ENCODE measurements at regions not wholly inside any gene's neighbourhood (a gene's known extent, or its start where the extent isn't known, plus 50 kb on each side); places are given as distances from the start of the nearest gene placed in this dataset.

DNA sequence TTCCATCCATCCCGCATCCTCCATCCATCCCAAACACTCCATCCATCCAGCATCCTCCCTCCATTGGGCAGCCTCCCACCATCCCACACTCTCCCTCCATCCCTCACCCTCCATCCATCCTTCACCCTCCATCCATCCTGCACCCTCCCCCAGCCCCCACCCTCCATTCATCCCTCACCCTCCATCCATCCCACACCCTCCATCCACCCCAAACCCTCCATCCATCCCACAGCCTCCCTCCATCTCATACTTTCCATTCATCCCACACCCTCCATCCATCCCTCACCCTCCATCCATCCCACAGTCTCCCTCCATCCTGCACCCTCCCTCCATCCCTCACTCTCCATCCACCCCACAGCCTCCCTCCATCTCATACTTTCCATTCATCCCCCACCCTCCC, 60.4 kb downstream of the FOXI2 start:
- no peak overlapping the region for H3K4me3 ChIP-seq (ENCODE audit: low read depth, low read length)
- DNase-seq (ENCODE audit: low read depth), result no peak

DNA sequence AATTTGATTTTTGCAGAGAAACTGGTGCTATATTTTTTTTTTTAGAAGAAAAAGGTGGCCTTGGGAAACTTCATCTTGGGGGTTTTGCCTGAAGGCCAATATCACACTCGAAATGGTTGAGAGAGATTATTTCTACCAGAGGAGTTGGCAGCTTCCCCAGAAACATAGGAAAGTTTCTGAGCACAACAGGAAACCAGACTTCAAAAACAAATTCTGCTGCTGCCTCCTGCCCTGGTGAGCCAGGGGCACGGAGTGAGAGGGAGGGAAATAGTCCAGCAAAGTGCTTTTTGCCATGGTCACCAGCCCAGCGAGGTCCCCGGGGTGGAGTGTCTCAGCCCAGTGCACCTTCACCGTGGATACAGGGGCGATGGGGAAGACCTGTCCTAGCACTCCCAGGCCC, 61.1 kb downstream of the FOXI2 start:
- no peak overlapping the region for H3K4me3 ChIP-seq (ENCODE audit: low read depth, low read length)
- no peak for DNase-seq (ENCODE audit: low read depth)
- no peak for TF ChIP-seq CTCF (conservative IDR thresholded peaks at IDR 0.05; ENCODE audit: low read depth, low read length)

More for the DNA sequence above, 60.4 kb downstream of the FOXI2 start:
- TF ChIP-seq CTCF (conservative IDR thresholded peaks at IDR 0.05; ENCODE audit: low read depth, low read length), result no peak

DNA sequence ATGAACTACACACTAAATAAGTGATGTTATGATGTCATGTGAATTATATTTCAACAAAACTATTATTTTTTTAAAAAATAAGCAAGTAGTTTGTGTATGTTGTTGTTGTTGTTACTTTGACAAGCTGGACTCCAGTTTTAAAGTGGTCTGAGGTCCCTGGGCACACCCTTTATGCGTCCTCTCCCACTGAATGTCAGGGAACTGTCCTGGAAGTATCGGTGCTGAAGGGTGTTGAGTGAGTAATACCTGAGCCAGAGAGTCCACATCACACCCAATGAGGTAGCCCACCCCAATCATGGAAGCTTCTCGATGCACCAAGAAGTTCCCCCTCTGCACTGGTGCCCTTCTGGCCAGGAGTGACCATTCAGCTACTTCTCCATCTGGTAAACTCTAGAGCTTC, 64.3 kb downstream of the FOXI2 start:
- no peak for TF ChIP-seq CTCF (conservative IDR thresholded peaks at IDR 0.05; ENCODE audit: low read depth, low read length)
- H3K4me3 ChIP-seq (ENCODE audit: low read depth, low read length), result no peak overlapping the region
- no peak for DNase-seq (ENCODE audit: low read depth)

DNA sequence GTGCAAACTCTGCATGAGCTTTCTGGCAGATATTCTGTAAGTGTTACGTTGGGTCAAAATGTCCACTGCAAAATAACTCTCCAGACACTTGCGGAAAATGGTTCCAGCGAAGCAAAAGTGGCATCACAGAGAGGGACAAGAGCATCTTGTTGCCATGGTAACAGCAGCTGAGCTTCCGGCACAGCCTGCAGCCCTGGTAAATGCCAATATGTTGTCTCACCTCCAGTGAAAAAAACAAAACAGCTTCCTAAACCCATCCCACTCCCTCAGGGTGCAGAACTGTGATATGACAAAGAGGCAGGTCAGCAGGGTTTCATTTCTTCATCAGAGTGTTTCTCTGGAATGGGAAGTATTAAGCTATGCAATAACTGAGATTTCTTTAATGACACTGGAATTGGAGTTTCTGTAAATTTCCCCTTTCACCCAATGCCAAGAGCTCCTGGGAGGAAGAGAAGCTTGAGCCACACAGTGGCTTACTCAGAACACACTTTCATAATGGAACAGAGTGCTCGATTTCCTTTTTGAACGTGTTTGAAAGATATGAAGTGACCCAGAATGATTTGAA, 65.6 kb downstream of the FOXI2 start:
- no peak overlapping the region for H3K4me3 ChIP-seq (ENCODE audit: low read depth, low read length)
- no peak for DNase-seq (ENCODE audit: low read depth)

GRCh38 chr10:127804696-127805095, 67.7 kb downstream of the FOXI2 start:
- no peak for DNase-seq (ENCODE audit: low read depth)
- no peak for TF ChIP-seq CTCF (conservative IDR thresholded peaks at IDR 0.05; ENCODE audit: low read depth, low read length)
- no peak overlapping the region for H3K4me3 ChIP-seq (ENCODE audit: low read depth, low read length)

More for the DNA sequence above, 65.6 kb downstream of the FOXI2 start:
- TF ChIP-seq CTCF (conservative IDR thresholded peaks at IDR 0.05; ENCODE audit: low read depth, low read length), result no peak

DNA sequence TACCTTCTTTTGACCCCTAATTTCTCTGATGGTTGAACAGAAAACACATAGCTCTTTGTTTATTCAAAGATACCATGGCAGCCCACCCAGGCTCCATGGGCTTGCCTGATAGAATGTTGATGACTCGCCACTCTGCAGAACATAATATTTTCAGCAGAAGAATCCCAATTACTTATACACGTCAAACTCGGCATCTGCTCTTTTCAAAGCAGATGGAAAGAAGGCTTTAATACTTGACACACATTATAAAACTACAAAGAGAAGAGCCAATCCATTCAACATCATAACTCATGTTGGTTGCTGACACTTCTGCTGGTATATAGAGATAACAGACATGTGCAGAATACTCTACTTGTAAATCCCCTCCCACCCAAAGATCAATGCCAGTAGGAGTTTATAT, 69.0 kb downstream of the FOXI2 start:
- no peak for TF ChIP-seq CTCF (conservative IDR thresholded peaks at IDR 0.05; ENCODE audit: low read depth, low read length)
- DNase-seq (ENCODE audit: low read depth), result no peak
- H3K4me3 ChIP-seq (ENCODE audit: low read depth, low read length), result no peak overlapping the region

DNA sequence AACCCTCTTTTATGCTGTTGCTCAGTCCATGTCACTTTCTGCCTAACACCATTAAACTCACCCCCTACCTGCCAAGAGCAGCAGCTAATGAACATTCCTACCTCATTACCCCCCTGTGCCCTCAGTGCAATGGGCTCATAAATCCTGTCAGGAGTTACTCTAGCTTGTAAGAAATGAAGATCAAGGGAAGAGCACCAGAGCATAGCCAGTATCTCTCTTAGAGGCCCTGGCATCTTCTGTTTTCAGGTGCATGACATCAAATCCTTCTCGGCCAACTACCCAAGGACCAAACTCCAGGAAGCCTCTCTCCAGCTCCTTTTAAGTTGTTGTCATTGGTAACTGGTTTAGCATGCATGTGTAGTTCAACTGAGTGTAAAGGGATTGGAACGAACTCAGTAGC, 75.1 kb downstream of the FOXI2 start:
- H3K4me3 ChIP-seq (ENCODE audit: low read depth, low read length), result no peak overlapping the region
- DNase-seq (ENCODE audit: low read depth), result no peak
- no peak for TF ChIP-seq CTCF (conservative IDR thresholded peaks at IDR 0.05; ENCODE audit: low read depth, low read length)

Measured in epithelial cell of proximal tubule (primary cell).